Midbrain (tissue), 1 donor: ENCODE measurements at regions not wholly inside any gene's neighbourhood (a gene's known extent, or its start where the extent isn't known, plus 50 kb on each side); places are given as distances from the start of the nearest gene placed in this dataset.

Experiments used
- DNase-seq: peaks from one replicate; lab custom pipeline; 2025; lab: John Stamatoyannopoulos, UW

DNA sequence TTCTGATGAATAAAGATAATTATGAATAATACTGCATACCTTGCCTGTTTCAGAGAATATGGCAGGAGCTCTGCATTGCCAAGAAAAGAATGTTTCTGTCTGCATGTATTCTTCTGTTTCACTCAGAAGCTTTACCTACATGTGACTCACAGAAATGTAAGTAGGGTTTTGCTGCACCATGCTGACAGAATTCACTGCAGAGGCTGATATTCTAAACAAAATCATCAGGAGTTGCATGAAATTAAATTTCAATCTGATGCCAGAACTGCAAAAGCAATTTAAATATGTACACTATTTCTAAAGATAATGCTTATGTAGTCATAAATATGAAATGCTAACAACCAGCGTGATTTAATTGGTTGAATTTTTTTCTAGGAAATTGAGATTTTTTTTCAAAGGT lies 332.8 kb upstream of the FSHR start:
- DNase-seq, result no peak

DNA sequence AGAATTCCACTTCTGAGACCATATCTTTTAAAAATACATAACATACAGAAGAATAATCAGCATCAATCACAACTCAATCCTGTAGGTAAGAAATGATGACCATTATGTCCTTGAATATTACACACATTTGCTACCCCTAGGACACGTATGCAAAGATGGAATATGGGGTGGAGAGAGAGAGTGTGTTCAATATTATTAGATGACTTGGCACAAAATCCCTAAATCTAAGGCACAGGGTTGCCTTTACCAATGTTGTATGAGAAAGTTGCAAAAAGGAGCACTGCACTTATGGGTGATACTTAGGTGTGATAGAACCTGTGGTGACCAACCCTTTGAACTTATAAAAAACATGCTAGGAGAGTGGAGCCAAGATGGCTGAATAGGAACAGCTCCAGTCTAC lies 326.2 kb upstream of the FSHR start:
- no peak for DNase-seq

DNA sequence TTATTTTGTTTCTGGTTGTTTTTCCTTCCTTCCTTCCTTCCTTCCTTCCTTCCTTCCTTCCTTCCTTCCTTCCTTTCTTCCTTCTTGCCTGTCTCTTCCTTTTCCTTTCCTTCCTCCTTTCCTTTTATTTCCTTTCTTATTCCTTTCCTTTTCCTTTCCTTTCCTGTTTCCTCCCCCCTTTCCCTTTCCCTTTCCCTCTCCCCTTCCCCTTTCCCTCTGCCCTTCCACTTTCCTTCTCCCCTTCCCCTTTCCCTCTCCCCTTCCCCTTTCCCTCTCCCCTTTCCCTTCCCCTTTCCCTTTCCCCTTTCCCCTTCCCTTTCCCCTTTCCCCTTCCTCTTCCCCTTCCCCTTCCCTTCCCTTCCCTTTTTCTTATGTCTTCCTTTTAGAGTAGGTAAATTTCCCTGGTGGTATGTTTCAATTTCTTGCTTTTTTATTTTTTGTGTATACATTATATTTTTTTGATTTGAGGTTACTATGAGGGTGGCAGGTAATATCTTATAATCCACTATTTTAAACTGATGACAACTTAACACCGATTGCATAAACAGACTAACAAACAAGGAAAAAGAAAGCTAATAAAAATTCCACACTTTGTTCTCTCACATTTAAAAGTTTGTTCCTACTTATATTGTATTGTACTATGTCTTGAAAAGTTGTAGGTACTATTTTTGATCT lies 311.0 kb upstream of the FSHR start:
- no peak for DNase-seq

DNA sequence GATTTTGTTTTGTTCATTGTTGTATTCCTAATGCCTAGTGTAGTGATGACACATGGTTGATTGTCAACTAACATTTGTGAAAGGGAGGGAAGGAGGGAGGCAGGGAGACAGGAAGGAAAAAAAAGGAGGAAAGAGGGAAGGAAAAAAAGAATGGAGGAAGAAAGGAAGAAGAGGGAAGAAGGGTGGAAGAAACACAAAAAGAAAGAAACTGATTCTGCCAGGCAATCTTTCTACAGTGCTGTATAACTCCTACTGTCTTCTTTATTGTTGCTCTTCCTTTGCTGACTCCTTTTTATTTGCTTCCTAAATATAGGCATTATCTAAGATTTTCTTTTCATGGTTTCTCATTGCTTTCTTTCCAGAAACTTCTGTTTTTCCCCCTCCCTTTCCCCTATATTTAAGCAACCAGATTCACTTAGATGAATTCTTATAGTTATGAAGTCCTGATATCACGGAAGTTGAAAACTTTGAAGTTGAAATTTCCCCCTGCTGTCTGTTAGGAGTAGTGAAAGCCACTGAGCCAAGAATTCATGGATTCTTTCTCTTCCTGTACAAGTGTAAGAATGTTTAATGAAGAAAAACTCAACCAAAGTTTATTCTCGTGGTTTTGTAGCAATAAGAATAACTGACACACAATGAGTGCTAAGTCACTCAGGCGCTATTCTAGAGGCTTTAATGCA lies 305.1 kb upstream of the FSHR start:
- no peak for DNase-seq

DNA sequence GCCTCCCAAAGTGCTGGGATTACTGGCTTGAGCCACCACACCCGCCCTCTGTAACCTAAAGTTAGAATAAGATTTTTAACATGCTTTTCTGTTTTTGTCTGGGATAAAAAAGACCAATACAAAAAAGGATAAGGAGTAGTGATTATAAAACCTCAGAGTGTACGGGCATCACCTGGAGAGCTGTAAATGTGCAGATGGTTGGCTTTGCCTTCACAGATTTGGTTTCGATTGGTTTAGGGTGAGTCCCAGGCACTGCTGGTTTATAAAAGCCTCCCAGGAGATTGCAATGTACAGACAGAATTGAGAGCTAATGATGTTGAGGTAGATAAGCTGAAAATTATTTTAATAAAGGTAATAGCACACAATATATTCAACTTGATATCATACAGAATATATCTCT lies 289.7 kb upstream of the FSHR start:
- no peak for DNase-seq

DNA sequence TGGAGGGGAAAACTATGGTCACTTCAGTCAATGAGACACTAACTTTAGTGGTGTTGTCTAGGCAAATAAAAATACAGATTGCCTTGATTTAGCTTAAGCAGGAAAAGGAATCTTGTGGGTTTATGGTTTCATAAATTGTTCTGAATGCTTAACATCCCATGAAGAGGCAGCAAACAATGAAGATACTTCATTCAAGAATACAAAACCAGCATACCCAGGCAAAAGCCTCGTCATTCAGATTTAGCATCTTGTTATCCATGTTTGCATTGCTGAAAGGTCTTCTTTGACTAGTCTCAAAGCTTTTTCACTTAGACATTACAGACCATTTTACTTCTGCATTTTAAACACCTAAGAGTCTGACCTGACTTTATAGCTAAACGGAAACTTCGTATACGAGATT lies 272.7 kb upstream of the FSHR start:
- DNase-seq, result no peak

DNA sequence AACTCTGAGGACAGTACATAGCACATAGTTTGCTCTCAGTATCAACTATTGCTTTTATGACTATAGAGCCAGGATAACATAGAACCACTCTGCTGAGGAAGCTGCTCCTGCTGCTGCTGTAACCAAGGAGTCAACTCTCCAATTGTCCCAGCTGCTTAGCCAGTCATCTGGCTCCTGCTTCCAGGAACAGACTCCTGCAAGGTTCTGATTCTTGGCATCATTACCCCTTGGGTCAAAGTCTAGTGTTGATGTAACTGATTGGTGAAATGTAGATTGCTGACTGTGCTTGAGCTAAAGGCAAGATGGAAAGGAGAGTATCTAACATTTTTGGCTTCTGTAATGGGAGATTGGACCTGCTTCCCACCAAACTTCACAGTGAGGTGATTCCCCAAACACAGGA lies 261.9 kb upstream of the FSHR start:
- no peak for DNase-seq

DNA sequence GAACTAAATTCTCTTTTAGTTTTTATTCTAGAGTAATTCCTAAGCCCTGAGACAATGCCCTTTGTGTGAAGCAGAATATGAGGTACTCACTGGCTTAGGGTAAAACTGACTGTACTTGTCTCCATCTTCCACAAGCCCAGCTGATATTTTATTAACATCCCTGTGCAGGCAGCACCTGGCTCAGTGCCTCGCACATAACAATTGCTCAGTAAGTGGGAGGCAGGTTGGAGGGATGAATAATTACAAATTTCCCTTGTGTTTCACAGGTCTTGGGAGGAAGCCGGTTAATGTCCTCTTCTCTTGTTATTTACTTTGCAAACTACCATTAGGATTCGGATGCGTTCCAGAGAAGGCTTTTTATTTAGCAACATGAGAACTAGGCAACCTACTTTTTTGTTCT lies 249.8 kb upstream of the FSHR start:
- no peak for DNase-seq

DNA sequence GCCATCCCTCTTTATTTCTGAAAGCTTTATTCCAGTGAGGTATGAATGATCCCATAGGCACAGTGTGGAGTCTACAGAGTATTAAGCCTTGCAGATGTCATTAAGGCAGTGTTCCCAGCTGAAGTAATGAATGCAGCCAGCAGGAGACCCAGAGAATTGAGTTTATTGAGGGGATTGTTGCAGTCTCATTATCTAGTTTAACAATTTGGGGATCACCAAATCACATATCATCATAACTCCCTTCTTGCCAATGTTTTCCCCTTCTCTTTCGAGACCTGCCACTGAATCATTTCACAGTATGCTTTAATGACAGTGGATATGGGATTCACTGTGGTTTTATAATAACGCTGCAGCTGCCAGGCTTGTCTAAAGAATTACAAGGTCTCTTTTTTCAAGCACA lies 249.3 kb upstream of the FSHR start:
- no peak for DNase-seq

DNA sequence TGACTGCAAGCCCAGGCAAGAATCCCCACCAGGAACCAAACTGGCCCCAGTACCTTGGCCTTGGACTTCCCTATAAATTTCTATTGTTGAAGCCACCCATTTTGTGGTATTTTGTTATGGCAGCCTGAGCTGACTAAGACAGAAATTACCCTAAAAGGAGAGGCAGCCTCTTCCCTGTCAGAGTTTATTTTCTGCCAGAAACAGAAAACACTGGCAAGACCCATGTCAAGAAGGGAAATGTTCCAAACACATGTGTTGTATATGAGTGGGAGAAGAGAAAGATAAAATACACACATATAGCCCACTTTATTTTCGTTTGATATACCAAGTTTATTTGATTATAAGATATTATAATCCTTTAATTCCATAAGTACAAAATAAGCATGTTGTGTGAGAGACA lies 225.1 kb upstream of the FSHR start:
- no peak for DNase-seq

DNA sequence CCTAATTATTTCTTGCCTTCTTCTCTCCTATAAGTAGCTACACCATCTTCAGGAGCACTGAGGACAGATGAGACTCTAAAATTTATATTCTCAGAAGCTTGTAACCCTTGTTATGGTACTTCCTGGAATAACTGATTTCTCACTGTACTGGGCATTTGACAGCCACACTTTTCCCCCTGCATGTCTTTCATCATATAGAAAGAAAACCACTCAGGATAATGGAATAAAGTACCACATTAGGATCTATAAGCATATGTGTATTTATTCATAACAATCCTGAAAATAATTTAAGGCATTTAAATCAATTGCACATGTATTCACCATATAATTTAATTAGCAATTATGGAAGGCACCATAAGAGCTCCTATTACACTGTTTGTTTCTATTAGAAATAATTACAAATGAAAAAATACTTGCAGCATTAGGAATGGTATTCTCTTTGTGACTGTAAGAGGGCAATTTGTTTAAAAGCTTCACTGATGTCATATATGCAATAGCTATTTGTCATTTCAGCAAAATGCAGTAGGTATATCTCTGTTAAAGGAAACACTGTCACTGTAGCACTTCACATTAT lies 216.9 kb upstream of the FSHR start:
- DNase-seq, result no peak

DNA sequence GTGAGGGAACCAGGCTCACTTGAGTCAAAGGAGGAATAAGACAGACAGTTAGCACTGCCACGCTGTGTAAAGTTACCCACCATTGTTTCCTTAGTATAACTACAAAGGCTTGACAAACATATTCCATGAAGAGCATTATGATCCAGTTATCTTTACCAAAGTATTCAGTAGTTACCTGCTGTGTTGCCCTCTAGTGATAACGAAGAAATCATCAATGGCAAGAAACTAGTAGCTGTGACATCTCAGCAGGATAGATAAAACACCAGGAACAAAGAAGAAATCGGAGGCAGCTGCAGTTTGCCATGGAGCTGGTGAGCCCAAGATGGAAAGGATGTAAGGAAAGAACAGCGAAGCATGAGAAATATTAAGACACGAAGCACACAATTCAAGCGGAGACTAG lies 215.3 kb upstream of the FSHR start:
- no peak for DNase-seq

DNA sequence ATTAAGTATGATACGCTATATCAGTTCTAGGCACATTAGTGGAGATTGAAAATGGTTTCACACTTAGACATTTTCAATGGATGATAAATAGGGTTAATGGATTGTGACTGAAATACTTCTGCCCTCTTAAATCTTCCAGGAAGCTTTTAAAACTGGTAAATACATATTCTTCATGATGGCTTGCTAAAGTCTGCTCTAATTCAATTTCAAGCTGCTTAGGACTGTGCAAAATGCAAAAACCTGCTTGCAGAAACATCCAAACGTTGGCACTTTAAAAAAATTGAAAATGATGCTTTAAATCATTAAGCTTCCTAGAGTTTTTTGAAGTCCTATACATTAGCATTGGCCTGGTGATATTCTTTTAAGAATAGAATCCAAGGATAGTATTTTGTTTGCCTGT lies 214.8 kb upstream of the FSHR start:
- DNase-seq, result no peak

DNA sequence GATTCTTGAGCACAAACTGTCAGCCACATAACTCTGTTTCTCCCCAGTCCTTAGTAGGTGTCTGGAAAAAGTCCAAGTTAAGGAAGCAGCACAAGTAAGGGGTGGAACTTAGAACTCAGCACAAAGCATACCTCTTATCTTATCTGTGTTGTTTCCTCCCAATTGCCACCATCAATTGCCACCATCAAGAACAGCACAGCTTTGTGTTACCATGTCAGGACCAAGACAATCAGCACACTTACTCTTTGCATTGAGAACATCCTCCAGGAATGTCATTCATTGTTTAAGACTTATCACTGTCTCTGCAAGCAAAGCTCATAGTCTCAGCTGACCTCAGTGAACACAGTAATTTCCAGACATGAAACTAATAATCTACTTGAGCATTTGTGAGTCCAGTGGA lies 212.7 kb upstream of the FSHR start:
- no peak for DNase-seq

DNA sequence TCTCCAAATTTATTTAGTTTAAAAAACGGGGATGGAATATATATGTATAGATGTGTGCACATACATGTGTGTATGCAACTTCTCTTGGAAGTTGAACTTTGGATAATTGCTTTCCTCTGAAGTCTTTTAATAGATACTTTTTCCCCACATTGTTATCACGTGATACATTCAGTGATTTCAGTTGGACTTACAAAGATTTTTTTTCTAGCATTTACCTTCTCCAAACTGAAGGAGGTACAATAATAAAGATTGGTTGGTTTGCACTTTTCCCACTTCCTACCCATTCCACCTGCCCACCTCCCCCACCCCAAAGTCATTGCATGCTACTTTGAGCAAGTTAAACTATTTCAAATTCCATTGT lies 206.1 kb upstream of the FSHR start:
- no peak for DNase-seq

DNA sequence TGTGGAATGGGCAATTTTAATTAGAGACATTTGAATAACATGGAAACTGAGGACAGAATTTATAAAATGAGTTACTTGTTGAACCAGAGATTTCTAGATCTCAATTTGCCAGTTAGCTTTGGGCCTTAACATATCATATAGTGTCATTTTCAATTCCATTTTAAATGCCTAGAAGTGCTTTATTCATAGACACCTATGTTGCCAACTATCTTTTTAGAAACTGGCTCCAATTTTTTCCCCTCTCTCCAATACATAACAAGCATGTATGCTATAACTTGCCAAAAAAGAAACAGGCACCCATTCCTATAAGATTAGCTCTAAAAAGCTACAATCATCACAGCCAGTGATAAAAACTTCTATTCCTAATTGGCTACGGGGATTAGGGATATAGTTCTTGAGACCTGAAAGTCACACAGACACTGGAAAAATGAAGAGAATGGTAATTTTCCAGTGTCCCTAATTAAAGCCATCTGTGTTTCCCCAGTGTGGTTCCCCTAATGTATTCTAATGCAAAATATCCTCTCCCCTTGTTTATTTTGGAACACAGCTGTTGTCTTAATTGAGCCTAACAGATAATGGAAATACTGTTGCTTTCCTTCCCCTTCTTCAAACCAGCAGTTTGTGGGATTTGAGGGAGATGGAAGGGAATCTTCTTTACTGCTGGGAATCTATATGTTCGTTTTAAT lies 205.5 kb upstream of the FSHR start:
- no peak for DNase-seq

DNA sequence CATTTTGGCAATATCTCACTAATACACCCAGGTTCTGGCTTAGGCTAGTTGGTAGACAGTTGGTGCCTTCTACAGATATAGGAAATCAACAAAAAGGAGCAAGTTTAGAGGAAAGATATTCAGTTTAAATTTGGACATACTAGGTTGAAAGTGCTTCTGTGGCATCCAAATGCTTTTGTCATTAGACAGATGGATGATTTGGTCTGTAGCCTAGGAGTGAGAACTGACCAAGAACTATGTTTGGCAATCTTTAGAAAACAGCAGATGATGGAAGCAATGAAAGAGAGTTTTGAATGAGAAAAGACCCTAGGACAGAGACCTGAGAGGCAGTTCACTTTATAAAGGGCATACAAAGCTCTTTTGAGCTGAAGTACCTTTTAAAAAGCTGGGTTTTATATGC lies 201.3 kb upstream of the FSHR start:
- DNase-seq, result no peak

DNA sequence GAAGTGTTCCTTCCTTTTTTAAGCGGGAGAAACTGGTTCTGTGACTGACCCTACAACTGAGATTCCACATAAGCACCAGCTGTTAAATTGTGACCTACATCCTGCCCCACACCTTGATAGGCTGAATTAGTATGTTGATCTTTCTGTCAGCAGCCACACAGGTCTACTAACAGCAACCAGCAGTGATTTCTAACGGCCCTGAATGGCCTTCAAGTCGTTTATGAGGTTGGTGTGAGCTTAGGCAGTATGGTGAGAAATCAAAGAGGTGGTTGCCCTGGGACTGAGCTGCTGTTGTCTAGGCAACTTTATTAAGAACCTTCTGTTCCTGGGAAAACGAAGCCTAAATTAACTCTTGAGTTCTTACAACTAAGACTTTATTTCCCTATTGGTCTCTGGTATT lies 197.2 kb upstream of the FSHR start:
- DNase-seq, result no peak

DNA sequence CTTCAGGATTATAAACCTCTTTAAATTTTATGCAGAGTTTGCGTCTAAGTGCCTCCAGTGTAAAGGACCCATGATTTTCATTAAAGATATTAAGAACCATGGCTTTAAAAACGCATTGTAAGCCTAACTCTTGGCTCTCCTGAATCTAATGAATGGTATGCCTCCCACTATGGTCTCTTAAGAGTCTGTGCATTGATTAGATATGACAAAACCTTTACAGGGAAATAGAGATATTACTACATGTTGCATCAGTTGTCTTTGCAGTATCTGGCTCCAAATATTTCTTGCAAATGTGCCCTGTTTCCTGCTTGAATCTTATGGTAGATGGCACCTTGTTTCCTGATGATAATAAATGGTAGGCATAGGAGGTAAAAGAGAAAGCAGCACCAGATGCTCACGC lies 189.3 kb upstream of the FSHR start:
- DNase-seq, result no peak

DNA sequence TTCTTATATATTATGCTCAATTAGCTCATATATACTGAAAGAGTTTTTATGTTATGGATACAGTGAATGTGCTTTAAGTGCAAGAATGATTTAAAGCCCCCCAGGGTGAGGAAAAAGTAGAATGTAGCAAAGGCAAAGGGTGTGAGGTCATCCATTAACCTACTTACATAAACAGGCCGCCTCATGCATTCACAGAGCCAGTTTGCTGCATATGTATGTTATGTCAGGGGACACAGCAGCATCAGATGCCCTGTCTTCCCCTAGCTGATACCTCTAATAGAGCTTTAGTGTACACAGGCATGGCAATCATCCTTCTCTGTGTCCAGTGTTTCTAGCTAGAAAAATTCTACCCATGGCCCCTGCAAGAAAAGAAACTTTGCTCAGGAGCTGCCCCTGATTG lies 187.8 kb upstream of the FSHR start:
- DNase-seq, result no peak

DNA sequence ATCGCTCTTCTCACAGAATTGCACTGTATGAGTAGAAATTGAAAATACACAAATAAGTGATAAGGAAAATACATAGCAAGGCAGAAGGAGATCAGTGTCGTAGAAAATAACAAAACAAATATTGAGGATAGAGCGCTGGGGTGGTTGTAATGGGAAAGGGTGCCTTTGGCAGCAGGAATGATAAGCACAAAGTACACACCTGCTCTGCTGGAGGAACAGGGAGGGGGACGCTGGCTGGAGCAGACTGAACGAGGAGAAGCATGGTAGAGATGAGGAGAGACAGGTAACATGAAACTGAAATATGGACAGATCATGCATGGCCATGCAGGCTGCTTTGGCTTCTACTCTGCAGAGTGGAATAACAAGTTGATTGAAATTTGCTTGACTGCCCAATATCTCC lies 181.2 kb upstream of the FSHR start:
- DNase-seq, result no peak

DNA sequence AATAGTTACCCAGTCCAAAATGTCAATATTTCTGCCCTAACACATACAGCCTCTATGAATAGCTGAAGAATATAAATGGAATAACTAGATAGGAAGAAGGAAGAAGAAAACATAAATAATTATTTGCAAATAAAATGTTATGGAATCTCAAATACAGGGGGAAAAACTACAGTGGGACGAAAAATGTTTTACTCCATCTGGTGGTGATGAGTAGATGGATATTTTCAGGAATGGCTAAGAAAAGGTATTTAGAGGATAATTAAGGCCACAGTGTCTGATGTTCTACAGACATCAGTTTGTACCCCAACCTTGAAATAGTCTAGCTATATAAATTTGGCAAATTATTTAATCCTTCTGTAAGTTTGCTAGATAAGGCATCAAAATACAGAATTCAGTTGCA lies 178.1 kb upstream of the FSHR start:
- no peak for DNase-seq

DNA sequence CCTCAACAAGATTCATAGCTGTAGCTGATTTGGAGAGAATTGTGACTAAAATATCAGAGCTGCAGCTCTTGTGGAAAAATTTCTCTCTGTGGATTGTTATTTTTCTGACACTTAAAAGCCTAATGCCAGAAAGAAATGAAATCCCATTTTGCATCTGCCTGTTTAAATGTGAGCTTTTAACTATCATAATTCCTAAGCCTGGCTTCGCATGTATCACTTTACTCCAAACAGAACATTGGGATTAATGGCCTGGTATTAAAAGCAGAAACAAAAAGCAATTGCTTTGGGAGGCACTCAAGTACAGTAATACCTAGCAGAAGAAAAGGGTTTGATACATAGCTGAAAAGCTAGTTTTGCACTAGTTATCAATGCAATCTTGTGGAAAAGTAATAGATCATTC lies 164.2 kb upstream of the FSHR start:
- no peak for DNase-seq
